ENCODE measurements at regions not wholly inside any gene's neighbourhood (a gene's known extent, or its start where the extent isn't known, plus 50 kb on each side); places are given as distances from the start of the nearest gene placed in this dataset.

- TF ChIP-seq CTCF (conservative IDR thresholded peaks at IDR 0.05), result no peak
- no peak for TF ChIP-seq EZH2 (IDR thresholded peaks at IDR 0.05; ENCODE audit: low read depth)
These were observed 681.0 kb upstream of the LRRTM4 start for GRCh38 chr2:78202986-78203670.

Data from PC-9 (cell line).